GM23338 (cell line): ENCODE measurements at regions not wholly inside any gene's neighbourhood (a gene's known extent, or its start where the extent isn't known, plus 50 kb on each side); places are given as distances from the start of the nearest gene placed in this dataset.

ENCODE experiments used
- ATAC-seq: fragments of 200-7000 bp; cut with Tn5 transposase; 3 replicates; pipeline ENCODE4 v1.9.1; 2020
- DNase-seq: peaks from one replicate; pipeline ENCODE4 v3.0.0-alpha.2; 2015; ENCODE audit warnings: low spot score
- H2AFZ ChIP-seq: fragments of 200-600 bp; sonication (generic); 2 replicates; pipeline ENCODE4 v1.8.0; 2016; ENCODE audit warnings: antibody characterized with exemption, mild to moderate bottlenecking, moderate library complexity
- H3F3A ChIP-seq: fragments of 200-600 bp; sonication (generic); replicated peaks from 2 replicates; pipeline ENCODE4 v1.8.0; 2017; ENCODE audit warnings: antibody characterized with exemption, mixed run types, low read depth
- H3K27ac ChIP-seq: fragments of 200-600 bp; sonication (generic); 2 replicates; pipeline ENCODE4 v1.6.1; 2016; ENCODE audit warnings: low read depth
- H3K27me3 ChIP-seq: fragments of 200-600 bp; sonication (generic); 2 replicates; pipeline ENCODE4 v1.8.0; 2016; ENCODE audit warnings: mild to moderate bottlenecking, mixed run types, moderate library complexity; ENCODE audit not compliant: insufficient read depth
- H3K36me3 ChIP-seq: fragments of 200-600 bp; sonication (generic); 2 replicates; pipeline ENCODE4 v1.8.0; 2016; ENCODE audit warnings: mild to moderate bottlenecking; ENCODE audit not compliant: insufficient read depth
- H3K4me1 ChIP-seq: fragments of 200-600 bp; sonication (generic); 2 replicates; pipeline ENCODE4 v1.8.0; 2016; ENCODE audit warnings: mild to moderate bottlenecking, moderate library complexity; ENCODE audit not compliant: insufficient read depth
- H3K4me2 ChIP-seq: fragments of 200-600 bp; sonication (generic); 2 replicates; pipeline ENCODE4 v1.7.1; 2017; ENCODE audit warnings: mixed run types
- H3K4me3 ChIP-seq: fragments of 200-600 bp; sonication (generic); 2 replicates; pipeline ENCODE4 v1.6.1; 2016; ENCODE audit warnings: mixed run types
- H3K79me2 ChIP-seq: fragments of 200-600 bp; sonication (generic); replicated peaks from 2 replicates; pipeline ENCODE4 v1.8.0; 2017; ENCODE audit warnings: mild to moderate bottlenecking; ENCODE audit not compliant: insufficient read depth
- H3K9me2 ChIP-seq: fragments of 200-600 bp; sonication (generic); 2 replicates; pipeline ENCODE4 v1.8.0; 2017; ENCODE audit not compliant: insufficient read depth
- H4K20me1 ChIP-seq: fragments of 200-600 bp; sonication (generic); replicated peaks from 2 replicates; pipeline ENCODE4 v1.8.0; 2017; ENCODE audit warnings: mild to moderate bottlenecking; ENCODE audit not compliant: insufficient read depth
- H3K27ac Mint-ChIP-seq: 2 replicates; pipeline ENCODE4 v1.8.0; 2020; ENCODE audit warnings: inconsistent platforms, mild to moderate bottlenecking, moderate library complexity, mixed read lengths
- H3K27me3 Mint-ChIP-seq: 3 replicates; pipeline ENCODE4 v1.8.0; 2022; ENCODE audit warnings: low read depth, mild to moderate bottlenecking, moderate library complexity, mixed read lengths, inconsistent platforms; ENCODE audit not compliant: insufficient read depth, poor library complexity
- H3K36me3 Mint-ChIP-seq: 3 replicates; pipeline ENCODE4 v1.8.0; 2021; ENCODE audit warnings: low read depth, mild to moderate bottlenecking, inconsistent platforms, moderate library complexity, mixed read lengths
- H3K4me1 Mint-ChIP-seq: 3 replicates; pipeline ENCODE4 v1.8.0; 2020; ENCODE audit warnings: mild to moderate bottlenecking, inconsistent platforms, mixed read lengths
- H3K4me3 Mint-ChIP-seq: 3 replicates; pipeline ENCODE4 v1.8.0; 2021; ENCODE audit warnings: moderate library complexity, mild to moderate bottlenecking, inconsistent platforms, mixed read lengths
- H3K9me3 Mint-ChIP-seq: 3 replicates; pipeline ENCODE4 v1.8.0; 2020; ENCODE audit warnings: moderate library complexity, mild to moderate bottlenecking, inconsistent platforms, mixed read lengths
- CREB1 ChIP-seq: fragments of 250-450 bp; sonication (Bioruptor Pico); IDR thresholded peaks from 2 replicates; pipeline ENCODE4 v1.5.0; 2020; ENCODE audit warnings: low read depth, mild to moderate bottlenecking, moderate library complexity
- CTCF ChIP-seq, 2 experiments: fragments of 200-600 bp in 1 of 2; sonication (generic) in 1 of 2; conservative IDR thresholded peaks; 2 replicates each; pipeline versions ENCODE4 v1.5.1 to v1.6.1; 2016 to 2017; ENCODE audit warnings: antibody characterized with exemption in 2 of 2, low read depth in 2 of 2, mild to moderate bottlenecking in 2 of 2, moderate library complexity in 1 of 2
- ETS1 ChIP-seq: IDR thresholded peaks from 2 replicates; pipeline ENCODE4 v1.6.1; 2016; ENCODE audit warnings: antibody characterized with exemption
- EZH2 ChIP-seq: fragments of 200-600 bp; sonication (generic); IDR thresholded peaks from one replicate; pipeline ENCODE4 v1.8.0; 2017; ENCODE audit warnings: antibody characterized with exemption, mild to moderate bottlenecking, low read depth; ENCODE audit not compliant: unreplicated experiment
- EZH2phosphoT487 ChIP-seq: fragments of 200-600 bp; sonication (generic); IDR thresholded peaks from one replicate; pipeline ENCODE4 v1.8.1; 2018; ENCODE audit warnings: antibody characterized with exemption; ENCODE audit not compliant: unreplicated experiment
- JUNB ChIP-seq: IDR thresholded peaks from one replicate; pipeline ENCODE4 v1.6.1; 2016; ENCODE audit warnings: antibody characterized with exemption; ENCODE audit not compliant: unreplicated experiment
- NANOG ChIP-seq: IDR thresholded peaks from 2 replicates; pipeline ENCODE4 v1.6.1; 2016; ENCODE audit warnings: antibody characterized with exemption, borderline replicate concordance
- POLR2AphosphoS5 ChIP-seq: IDR thresholded peaks from 2 replicates; pipeline ENCODE4 v1.6.1; 2016; ENCODE audit warnings: antibody characterized with exemption, low read depth
- REST ChIP-seq: IDR thresholded peaks from one replicate; pipeline ENCODE4 v1.6.1; 2018; ENCODE audit warnings: antibody characterized with exemption; ENCODE audit not compliant: unreplicated experiment
- STAT1 ChIP-seq: IDR thresholded peaks from one replicate; pipeline ENCODE4 v1.6.1; 2016; ENCODE audit warnings: antibody characterized with exemption; ENCODE audit not compliant: unreplicated experiment
- ZNF114 ChIP-seq: fragments of 250-450 bp; sonication (Bioruptor Pico); IDR thresholded peaks from 2 replicates; pipeline ENCODE4 v1.5.0; 2020; ENCODE audit warnings: mild to moderate bottlenecking, moderate library complexity
- ZNF331 ChIP-seq: fragments of 250-450 bp; sonication (Bioruptor Pico); IDR thresholded peaks from 2 replicates; pipeline ENCODE4 v1.5.0; 2020; ENCODE audit warnings: low read depth, mild to moderate bottlenecking, moderate library complexity
- ZNF462 ChIP-seq: fragments of 250-450 bp; sonication (Bioruptor Pico); IDR thresholded peaks from 2 replicates; pipeline ENCODE4 v1.5.0; 2020; ENCODE audit warnings: mild to moderate bottlenecking, moderate library complexity

- Histone ChIP-seq H3K4me3 (no peak overlapping the region), H3K9me2 (no peaks in the 10 kb centered on the region), H3K27me3 (no peaks in the 10 kb centered on the region), H3K79me2 (no peaks in the 10 kb centered on the region), H3F3A (no peaks in the 10 kb centered on the region), H3K4me2 (no peak overlapping the region), H4K20me1 (no peaks in the 10 kb centered on the region), H3K4me1 (no peaks in the 10 kb centered on the region), H3K27ac (no peak overlapping the region), H3K36me3 (no peaks in the 10 kb centered on the region), H2AFZ (no peak overlapping the region)
- no peak for DNase-seq
- peaks cover 6% of the 10 kb centered on the region; the same call in 2 of the 3 replicates for H3K4me1 Mint-ChIP-seq
- peaks cover 6% of the 10 kb centered on the region for H3K27me3 Mint-ChIP-seq
- H3K27ac Mint-ChIP-seq, result no peak overlapping the region
- TF ChIP-seq ZNF331 (CRISPR knock-in tag) (no peak), EZH2 (no peak), JUNB (no peak), NANOG (no peak), EZH2phosphoT487 (no peak), STAT1 (no peak), ZNF114 (CRISPR knock-in tag) (no peak), POLR2AphosphoS5 (no peak), CTCF (conservative IDR thresholded peaks at IDR 0.05; ENCODE audit: low read depth in 2 of 2) (no peak), REST (no peak), ZNF462 (CRISPR knock-in tag) (no peak), CREB1 (CRISPR knock-in tag) (no peak), ETS1 (no peak)
- no peaks in the 10 kb centered on the region; the same call in 2 of the 3 replicates for H3K9me3 Mint-ChIP-seq
- H3K36me3 Mint-ChIP-seq, result no peaks in the 10 kb centered on the region
- H3K4me3 Mint-ChIP-seq, result no peak overlapping the region
- no peak for ATAC-seq
These were observed 72.6 kb upstream of the IL12B start for GRCh38 chr5:159402856-159403255.
